HG02852 (cell line): ENCODE measurements at regions not wholly inside any gene's neighbourhood (a gene's known extent, or its start where the extent isn't known, plus 50 kb on each side); places are given as distances from the start of the nearest gene placed in this dataset.
"Not testable (repeated sequence)": the region's sequence is repeated elsewhere in the genome, so short reads cannot be mapped to it uniquely, and the experiment has no call there.

ENCODE experiments used
- ATAC-seq: cut with Tn5 transposase; IDR thresholded peaks from one replicate; pipeline ENCODE4 v1.9.1; 2021; ENCODE audit warnings: mild to moderate bottlenecking, moderate library complexity; ENCODE audit not compliant: unreplicated experiment

GRCh38 chr22:47899894-47900293 is 1137.4 kb downstream of the TBC1D22A start:
- ATAC-seq, result no peak

- no peak for ATAC-seq
These were observed 1136.5 kb downstream of the TBC1D22A start for GRCh38 chr22:47898946-47899345.

- no peak for ATAC-seq
These were observed 1129.2 kb downstream of the TBC1D22A start for GRCh38 chr22:47891609-47892008.

- no peak for ATAC-seq
These were observed 1126.4 kb downstream of the TBC1D22A start for GRCh38 chr22:47888817-47889216.

- no peak for ATAC-seq
These were observed 1122.3 kb downstream of the TBC1D22A start for GRCh38 chr22:47884775-47885174.

DNA sequence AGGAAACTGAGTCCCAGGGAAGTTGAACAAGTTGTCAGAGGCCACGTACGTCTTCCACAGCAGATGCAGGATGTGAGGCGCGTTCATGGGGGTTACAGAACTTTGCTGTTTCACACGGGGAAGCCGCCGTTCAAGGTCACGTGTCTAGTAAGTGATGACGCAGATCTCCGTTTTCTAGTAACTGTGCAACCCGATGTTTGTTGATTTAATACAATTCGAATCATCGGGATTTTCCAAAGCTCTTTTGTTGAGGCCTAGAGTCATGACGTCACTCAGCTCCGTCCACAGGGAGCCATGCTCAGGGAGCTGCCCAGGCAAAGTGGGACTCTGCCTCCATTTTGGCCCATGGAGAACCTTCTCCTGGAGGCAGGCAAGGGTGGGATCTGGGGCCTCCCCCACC is 1121.8 kb downstream of the TBC1D22A start:
- no peak for ATAC-seq

DNA sequence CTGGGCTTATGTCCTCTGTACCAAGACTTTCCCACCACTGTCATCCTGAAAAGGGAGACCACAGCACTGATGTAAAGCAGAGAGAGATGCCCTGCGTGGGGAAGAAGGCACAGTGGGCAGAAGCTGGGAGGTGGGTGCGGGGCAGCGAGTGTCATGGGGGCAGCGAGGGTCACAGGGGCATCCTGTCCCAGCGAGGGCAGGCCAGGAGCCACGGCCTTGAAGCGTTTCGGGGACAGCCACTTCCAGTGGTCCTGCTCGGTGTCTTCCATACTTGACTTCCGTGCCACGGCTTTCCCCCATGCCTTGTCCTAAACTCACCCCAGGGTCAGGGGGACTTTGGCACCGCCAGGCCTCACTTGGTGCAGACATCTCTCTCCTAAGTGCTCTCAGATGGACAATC is 1121.3 kb downstream of the TBC1D22A start:
- ATAC-seq, result no peak

DNA sequence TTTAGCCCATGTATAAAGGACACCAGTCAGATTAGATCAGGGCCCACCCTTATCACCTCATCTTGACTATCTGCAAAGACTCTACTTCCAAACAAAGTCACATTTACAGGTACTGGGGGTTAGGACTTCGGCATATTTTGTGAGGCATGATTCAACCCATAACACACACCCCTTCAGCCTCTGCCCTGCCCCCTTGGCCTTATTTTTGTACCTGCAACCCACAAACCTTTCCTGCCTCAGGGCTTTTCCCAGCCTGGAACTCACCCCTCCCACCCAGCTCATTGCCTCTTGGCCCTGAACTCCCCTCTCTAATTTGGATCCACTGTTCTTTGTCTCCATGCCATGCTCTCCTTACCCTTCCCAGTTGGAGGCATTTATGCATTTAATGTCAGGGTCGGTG is 1116.9 kb downstream of the TBC1D22A start:
- no peak for ATAC-seq

DNA sequence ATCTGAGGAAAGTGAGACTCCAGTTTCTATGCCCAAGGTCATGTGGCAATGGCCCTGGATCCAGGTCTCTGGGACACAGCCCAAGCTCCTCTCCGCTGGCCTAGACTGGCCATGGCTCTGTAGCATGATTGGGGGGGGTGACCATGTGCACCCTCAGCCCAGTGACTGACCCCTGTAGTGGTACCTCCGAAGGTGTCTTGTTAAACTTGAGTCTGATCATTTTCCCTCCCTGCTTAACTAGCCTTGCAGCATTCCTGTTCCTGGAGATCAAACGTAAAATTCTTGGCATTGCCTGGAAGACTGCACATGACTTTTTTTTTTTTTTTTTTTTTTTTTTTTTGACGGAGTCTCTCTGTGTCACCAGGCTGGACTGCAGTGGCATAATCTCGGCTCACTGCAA is 1116.0 kb downstream of the TBC1D22A start:
- no peak for ATAC-seq

DNA sequence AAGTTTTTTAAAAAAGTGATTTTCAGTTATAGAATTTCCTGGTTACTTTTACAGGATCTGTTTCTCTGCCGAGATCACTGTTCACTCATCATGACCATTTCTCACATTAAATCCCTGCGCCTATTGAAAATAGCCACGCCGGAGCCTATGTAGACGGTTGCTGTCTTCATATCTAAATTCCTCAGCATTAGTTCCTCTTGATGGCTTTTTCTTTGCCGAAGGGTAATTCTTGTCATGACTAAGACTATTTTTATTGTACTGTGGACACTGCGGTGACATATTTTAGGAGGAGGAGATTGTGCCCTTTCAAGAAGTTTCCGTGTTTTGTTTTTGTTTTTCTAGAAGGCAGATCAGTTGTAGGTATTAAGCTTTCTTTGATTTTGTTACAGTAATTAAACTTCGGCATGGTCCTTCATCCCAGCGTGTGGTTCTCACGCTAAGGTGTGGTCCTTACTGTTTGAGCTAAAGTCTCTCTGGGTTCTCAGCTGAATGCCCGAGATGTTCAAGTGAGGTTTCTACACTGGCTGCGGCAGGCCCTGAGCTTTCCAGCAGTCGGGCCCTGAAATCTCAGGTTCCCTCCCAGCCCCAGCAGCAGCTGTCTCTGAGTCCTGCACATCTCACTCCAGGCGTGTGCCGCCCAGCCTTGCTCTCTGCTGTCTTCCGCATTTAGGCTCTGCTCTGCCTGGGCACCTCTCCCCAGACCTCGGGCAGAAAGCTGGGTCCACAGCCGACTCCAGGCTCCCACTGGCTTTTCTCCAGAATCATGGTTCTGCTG is 1110.5 kb downstream of the TBC1D22A start:
- no peak for ATAC-seq

DNA sequence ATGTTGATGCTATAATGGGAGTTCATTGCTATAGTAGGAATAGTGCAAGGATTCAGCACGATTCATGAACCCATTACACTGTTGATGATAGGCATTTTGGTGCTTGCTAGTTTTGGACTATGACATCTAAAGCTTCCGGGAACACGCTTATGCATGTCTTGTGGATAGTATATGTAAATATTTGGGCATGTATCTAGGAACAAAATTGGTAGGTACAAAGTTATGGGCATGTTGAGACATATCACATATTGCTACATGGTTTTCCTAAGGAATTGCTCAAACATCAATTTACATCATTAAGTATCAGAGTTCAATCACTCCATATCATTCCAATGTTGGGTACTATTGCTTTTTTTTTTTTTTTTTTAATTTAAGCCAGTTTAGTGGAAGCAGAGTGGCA is 1103.2 kb downstream of the TBC1D22A start:
- no peak for ATAC-seq

DNA sequence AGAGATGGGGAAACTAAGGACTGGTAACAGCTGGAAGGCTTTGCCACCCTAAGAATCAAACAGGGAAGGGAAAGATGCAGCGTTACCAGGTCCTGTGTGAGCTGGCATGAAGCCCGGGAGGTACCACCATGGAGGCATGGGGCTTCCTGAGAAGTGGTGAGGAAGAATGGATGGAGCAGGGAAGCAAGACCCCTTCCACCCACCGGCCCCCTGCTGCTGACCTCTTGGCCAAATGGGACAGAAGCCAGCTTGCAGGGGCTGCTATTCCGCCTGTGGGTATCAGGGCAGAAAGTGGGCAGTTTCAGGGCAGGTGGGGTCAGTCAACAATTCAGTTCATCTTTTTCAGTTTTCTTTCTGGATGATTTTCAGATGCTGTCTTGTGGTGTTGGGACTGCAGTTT is 1099.9 kb downstream of the TBC1D22A start:
- no peak for ATAC-seq

DNA sequence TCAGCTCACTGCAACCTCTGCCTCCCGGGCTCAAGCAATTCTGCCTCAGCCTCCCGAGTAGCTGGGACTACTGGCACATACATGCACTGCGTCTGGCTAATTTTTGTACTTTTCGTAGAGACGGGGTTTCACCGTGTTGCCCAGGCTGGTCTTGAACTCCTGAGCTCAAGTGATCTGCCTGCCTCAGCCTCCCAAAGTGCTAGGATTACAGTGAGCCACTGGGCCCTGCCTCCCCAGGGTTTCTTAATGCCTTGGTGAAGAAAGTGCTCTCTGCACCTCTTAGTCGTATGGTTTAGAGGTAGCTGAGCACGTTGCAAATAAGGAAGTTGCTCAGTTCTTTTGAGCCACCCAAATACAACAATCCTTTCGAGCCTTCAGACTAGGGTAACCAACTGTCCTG is 1098.5 kb downstream of the TBC1D22A start:
- ATAC-seq, result not testable (repeated sequence)

DNA sequence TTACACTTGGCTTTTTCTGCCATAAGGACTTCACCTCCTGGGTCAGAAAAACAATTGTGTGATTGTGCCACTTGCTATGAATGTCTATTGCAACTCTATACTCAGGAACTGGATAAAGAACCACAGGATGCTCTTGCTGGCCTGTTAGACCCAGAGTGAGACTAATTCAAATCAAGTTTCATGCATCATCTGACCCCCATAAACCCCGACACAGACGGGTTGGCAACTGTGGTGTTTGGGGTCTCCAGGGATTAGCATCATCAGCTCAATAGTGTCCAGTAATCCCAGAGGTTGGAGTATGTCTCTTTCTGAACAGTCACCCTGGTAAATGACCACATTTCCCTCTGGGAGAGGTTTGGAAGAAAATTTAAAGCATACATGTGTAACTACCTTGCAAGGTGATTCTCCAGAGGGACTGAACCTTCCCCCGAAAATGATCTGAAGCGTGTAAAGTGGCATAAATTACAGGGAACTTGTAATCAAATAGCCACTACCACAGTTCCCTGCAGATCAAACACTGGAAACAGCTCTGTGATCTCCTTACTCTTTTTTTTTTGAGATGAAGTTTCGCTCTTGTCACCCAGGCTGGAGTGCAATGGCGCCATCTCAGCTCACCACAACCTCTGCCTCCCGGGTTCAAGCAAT is 1097.6 kb downstream of the TBC1D22A start:
- ATAC-seq, result no peak

GRCh38 chr22:47858773-47859306 is 1096.4 kb downstream of the TBC1D22A start:
- no peak for ATAC-seq

DNA sequence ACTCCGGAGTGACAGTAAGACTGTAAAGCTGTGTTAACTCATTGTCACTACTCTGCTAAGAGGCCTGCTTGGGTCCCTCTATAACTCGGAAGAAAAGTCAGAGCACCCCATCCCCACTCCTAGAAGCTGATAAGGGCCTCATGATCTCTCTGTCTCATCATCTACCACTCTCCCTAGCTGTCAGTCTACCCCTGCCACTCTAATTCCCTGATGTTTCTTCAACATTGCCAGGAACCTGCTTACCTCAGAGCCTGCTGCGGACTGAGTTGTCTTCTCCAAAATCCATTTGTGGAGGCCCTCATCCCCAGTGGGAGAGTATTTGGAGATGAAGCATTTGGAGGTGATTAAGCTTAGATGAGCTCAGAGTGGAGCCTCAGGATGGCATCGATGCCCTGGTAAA is 1092.2 kb downstream of the TBC1D22A start:
- no peak for ATAC-seq

DNA sequence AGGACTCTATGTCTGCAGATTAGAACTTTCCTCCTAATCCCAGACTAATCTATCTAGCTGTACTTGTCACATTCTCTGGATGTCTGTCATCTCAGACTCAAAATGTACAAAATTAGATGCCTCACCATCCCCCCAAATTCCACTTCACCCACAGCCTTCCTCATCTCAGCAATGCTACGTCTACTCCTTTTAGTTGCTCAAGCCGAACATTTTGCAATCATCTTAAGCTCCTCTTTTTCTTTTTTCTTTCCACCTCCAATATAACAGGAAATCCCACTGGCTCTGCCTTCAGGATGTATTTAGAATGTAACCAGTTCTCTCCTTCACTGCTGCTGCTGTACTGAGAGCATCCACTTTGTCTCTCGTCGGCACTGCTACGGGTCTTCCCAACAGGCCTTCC is 1091.8 kb downstream of the TBC1D22A start:
- no peak for ATAC-seq

GRCh38 chr22:47853750-47854149 is 1091.3 kb downstream of the TBC1D22A start:
- ATAC-seq, result no peak

- ATAC-seq, result no peak
These were observed 1089.1 kb downstream of the TBC1D22A start for GRCh38 chr22:47851586-47851985.

DNA sequence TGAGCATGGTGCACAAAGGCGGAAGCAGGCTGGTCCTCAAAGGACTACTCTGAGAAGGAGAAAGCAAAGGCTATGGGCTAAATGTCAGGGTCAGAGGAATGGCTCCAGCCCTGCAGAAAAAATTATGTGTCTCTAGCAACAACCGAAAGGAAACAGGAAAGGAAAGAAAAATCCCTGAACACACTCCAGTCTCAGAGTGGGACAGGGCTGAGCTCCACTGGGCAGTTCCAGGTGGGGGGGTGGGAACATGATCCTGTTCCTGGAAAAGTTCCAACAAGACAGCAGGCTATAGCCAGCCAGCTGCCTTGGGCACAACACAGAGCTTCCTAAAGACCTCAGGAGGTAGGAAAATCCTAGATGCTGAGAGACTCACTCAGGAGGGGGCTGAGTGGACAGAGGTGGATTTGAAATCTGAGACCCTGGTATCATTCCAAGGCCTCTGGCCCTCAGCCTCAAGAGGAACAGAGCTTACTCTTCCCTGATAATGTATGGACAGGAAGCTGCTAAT is 1088.2 kb downstream of the TBC1D22A start:
- ATAC-seq, result no peak

DNA sequence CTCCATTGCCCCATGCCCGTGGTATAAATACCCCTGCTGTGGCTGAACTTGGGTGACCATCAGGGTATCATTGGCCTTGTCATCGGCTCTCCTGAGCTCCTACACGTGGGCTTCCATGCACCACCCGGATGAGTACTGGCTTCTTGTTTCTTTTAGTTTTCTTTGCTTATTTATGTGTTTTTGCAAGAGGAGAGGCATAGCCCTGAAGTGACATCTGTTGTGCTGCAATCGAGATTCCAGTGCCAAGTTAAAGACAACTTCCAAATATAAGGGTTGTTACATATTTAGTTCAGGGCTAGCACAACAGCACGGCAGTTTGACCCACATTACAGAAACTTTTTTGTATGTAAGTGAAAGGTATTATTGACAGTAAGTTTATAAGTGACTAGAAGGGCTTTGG is 1087.1 kb downstream of the TBC1D22A start:
- ATAC-seq, result no peak
